HL-60 (cell line): ENCODE measurements at regions not wholly inside any gene's neighbourhood (a gene's known extent, or its start where the extent isn't known, plus 50 kb on each side); places are given as distances from the start of the nearest gene placed in this dataset.

Source experiments
- DNase-seq, 2 experiments: peaks; one replicate each; pipeline ENCODE4 v3.0.0-alpha.2; 2010 to 2020; ENCODE audit warnings: low read depth in 1 of 2, low spot score in 1 of 2
- H3K27ac ChIP-seq: fragments of 250-450 bp; sonication (Bioruptor Pico); replicated peaks from 2 replicates; pipeline ENCODE4 v1.5.1; 2020; ENCODE audit warnings: mild to moderate bottlenecking, moderate library complexity
- H3K27me3 ChIP-seq: fragments of 250-450 bp; sonication (Bioruptor Pico); 2 replicates; pipeline ENCODE4 v1.5.1; 2021; ENCODE audit warnings: mild to moderate bottlenecking, moderate library complexity; ENCODE audit not compliant: insufficient read depth, poor library complexity, severe bottlenecking
- H3K4me3 ChIP-seq: replicated peaks from 2 replicates; pipeline ENCODE4 v1.5.1; 2011; ENCODE audit warnings: mild to moderate bottlenecking, control low read depth, low read length; ENCODE audit not compliant: insufficient read depth
- CTCF ChIP-seq: IDR thresholded peaks from one replicate; pipeline ENCODE4 v1.5.1; 2011; ENCODE audit warnings: low read length, control low read depth, inconsistent platforms; ENCODE audit not compliant: insufficient read depth
- GABPA ChIP-seq: IDR thresholded peaks from 2 replicates; pipeline ENCODE4 v1.6.1; 2012; ENCODE audit warnings: low read depth
- POLR2AphosphoS5 ChIP-seq: IDR thresholded peaks from 2 replicates; pipeline ENCODE4 v1.6.1; 2012; ENCODE audit warnings: low read depth
- SPI1 ChIP-seq: IDR thresholded peaks from 2 replicates; pipeline ENCODE4 v1.6.1; 2012; ENCODE audit warnings: low read depth, mild to moderate bottlenecking, borderline replicate concordance
- TF ChIP-seq, protein P1 (sequence below): IDR thresholded peaks from 2 replicates; pipeline ENCODE4 v1.6.1; 2012; ENCODE audit warnings: low read depth; ENCODE audit not compliant: insufficient replicate concordance

DNA sequence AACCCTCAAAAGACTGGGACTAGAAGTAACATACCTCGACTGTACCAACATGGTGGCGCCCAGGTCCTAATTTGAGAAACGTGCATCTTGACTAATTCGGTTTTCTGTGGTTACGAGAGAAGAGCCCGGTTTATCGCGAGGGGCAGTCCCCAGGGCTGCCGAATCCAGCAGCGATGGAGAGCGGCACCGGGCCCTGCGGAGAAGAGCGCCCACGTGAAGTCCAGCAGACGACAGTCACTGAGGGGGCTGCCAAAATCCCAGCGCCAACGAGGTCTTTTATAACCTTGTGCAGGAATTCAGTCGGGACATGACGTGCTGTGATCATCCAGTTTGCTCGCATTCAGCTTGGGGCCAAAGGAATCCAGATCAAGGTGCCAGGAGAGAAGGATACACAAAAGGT lies 187.5 kb upstream of the SLITRK2 start:
- H3K27me3 ChIP-seq, result no peaks in the 10 kb centered on the region
- no peak for TF ChIP-seq POLR2AphosphoS5
- TF ChIP-seq SPI1, result no peak
- no peak for TF ChIP-seq GABPA
- TF ChIP-seq, protein P1, sequence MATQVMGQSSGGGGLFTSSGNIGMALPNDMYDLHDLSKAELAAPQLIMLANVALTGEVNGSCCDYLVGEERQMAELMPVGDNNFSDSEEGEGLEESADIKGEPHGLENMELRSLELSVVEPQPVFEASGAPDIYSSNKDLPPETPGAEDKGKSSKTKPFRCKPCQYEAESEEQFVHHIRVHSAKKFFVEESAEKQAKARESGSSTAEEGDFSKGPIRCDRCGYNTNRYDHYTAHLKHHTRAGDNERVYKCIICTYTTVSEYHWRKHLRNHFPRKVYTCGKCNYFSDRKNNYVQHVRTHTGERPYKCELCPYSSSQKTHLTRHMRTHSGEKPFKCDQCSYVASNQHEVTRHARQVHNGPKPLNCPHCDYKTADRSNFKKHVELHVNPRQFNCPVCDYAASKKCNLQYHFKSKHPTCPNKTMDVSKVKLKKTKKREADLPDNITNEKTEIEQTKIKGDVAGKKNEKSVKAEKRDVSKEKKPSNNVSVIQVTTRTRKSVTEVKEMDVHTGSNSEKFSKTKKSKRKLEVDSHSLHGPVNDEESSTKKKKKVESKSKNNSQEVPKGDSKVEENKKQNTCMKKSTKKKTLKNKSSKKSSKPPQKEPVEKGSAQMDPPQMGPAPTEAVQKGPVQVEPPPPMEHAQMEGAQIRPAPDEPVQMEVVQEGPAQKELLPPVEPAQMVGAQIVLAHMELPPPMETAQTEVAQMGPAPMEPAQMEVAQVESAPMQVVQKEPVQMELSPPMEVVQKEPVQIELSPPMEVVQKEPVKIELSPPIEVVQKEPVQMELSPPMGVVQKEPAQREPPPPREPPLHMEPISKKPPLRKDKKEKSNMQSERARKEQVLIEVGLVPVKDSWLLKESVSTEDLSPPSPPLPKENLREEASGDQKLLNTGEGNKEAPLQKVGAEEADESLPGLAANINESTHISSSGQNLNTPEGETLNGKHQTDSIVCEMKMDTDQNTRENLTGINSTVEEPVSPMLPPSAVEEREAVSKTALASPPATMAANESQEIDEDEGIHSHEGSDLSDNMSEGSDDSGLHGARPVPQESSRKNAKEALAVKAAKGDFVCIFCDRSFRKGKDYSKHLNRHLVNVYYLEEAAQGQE, result no peak
- TF ChIP-seq CTCF, result no peak
- no peak for DNase-seq
- H3K27ac ChIP-seq, result no peak overlapping the region
- no peak overlapping the region for H3K4me3 ChIP-seq

DNA sequence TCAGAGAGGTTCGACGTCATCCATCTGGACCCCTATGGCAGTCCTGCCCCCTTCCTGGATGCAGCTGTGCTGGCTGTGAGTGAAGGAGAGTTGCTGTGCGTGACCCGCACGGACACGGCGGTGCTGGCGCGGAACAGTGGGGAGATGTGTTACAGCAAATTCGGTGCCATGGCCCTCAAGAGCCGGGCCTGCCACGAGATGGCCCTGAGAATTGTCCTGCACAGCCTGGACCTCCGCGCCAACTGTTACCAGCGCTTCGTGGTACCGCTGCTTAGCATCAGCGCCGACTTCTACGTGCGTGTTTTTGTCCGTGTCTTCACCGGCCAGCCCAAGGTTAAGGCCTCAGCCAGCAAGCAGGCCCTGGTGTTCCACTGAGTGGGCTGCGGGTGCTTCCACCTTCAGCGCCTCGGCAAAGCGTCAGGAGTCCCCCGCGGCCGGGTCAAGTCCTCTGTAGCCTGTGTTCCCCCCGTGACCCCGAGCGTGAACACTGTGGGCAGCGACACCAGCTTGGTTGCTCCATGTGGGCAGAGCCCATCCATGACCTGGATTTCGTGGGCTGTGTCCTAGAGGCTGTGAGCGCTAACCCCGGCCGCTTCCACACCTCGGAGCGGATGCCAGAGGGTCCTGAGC lies 186.7 kb upstream of the SLITRK2 start:
- Histone ChIP-seq H3K27ac (no peak overlapping the region), H3K27me3 (no peaks in the 10 kb centered on the region), H3K4me3 (no peak overlapping the region)
- TF ChIP-seq, protein P1, result no peak
- TF ChIP-seq GABPA (no peak), POLR2AphosphoS5 (no peak), CTCF (no peak), SPI1 (no peak)
- DNase-seq, result no peak

- no peak overlapping the region for H3K4me3 ChIP-seq
- H3K27me3 ChIP-seq, result no peaks in the 10 kb centered on the region
- TF ChIP-seq GABPA (no peak), CTCF (no peak)
- no peak overlapping the region for H3K27ac ChIP-seq
- DNase-seq, result no peak
Measured at GRCh38 chrX:145631461-145631951, 186.1 kb upstream of the SLITRK2 start.

DNA sequence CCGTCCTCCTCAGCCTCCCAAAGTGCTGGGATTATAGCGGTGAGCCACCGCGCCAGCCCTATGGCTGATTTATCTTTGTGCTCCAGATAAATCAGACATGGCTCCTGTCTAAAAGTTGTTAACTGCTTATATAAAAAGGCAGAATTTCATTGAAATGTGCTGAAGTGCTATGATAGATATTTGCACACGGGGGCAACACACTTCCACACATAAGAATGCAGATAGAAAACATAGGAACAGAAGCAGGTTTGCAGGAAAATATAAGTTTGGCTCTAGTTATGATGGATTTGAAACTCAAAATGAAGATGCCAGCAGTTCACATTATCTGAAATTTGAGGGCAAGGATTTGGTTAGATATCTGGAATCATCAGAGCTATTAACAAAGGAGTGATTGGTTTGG lies 163.1 kb upstream of the SLITRK2 start:
- Histone ChIP-seq H3K4me3 (no peak overlapping the region), H3K27ac (no peak overlapping the region), H3K27me3 (no peaks in the 10 kb centered on the region)
- DNase-seq, result no peak
- TF ChIP-seq CTCF (no peak), POLR2AphosphoS5 (no peak), SPI1 (no peak), GABPA (no peak)
- TF ChIP-seq, protein P1, result no peak
